DOHH2 (cell line): ENCODE measurements at regions not wholly inside any gene's neighbourhood (a gene's known extent, or its start where the extent isn't known, plus 50 kb on each side); places are given as distances from the start of the nearest gene placed in this dataset.

Source experiments
- EZH2phosphoT487 ChIP-seq: fragments of 200-600 bp; sonication (generic); IDR thresholded peaks from 2 replicates; pipeline ENCODE4 v1.6.1; 2017; ENCODE audit warnings: borderline replicate concordance, mild to moderate bottlenecking, antibody characterized with exemption, low read length, moderate library complexity, mixed read lengths
- TF ChIP-seq, protein P1 (sequence below): fragments of 200-600 bp; sonication (generic); IDR thresholded peaks from one replicate; pipeline ENCODE4 v1.5.1; 2014; ENCODE audit warnings: antibody characterized with exemption, mild to moderate bottlenecking, low read depth, low read length; ENCODE audit not compliant: poor library complexity, severe bottlenecking

DNA sequence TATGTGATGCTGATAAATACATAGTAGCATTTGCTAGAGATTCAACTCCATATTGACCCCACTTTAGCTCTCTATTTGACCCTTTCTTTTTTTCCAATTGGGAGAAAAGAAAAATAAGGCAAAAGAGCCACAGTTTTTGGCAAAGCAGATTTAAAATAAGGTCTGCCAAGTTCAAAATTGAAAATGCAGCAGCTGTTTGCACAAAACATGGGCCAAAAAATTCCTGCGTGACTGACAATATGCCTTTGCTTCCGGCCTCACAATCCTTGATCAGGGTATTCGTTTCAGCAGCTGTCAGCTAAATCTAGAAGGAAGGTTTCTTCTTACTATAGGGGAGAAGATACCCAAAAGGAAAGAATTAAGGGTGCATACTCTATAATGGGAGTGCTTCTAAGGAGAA, 563.5 kb upstream of the CCDC54 start:
- TF ChIP-seq, protein P1, sequence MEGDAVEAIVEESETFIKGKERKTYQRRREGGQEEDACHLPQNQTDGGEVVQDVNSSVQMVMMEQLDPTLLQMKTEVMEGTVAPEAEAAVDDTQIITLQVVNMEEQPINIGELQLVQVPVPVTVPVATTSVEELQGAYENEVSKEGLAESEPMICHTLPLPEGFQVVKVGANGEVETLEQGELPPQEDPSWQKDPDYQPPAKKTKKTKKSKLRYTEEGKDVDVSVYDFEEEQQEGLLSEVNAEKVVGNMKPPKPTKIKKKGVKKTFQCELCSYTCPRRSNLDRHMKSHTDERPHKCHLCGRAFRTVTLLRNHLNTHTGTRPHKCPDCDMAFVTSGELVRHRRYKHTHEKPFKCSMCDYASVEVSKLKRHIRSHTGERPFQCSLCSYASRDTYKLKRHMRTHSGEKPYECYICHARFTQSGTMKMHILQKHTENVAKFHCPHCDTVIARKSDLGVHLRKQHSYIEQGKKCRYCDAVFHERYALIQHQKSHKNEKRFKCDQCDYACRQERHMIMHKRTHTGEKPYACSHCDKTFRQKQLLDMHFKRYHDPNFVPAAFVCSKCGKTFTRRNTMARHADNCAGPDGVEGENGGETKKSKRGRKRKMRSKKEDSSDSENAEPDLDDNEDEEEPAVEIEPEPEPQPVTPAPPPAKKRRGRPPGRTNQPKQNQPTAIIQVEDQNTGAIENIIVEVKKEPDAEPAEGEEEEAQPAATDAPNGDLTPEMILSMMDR: no peak
- no peak for TF ChIP-seq EZH2phosphoT487
